GM23248 (cell line): ENCODE measurements at regions not wholly inside any gene's neighbourhood (a gene's known extent, or its start where the extent isn't known, plus 50 kb on each side); places are given as distances from the start of the nearest gene placed in this dataset.

Experiments
- DNase-seq: peaks from one replicate; pipeline ENCODE4 v3.0.0-alpha.2; 2015
- H2AFZ ChIP-seq: fragments of 200-600 bp; sonication (generic); 2 replicates; pipeline ENCODE4 v1.6.1; 2016; ENCODE audit warnings: antibody characterized with exemption
- H3F3A ChIP-seq: fragments of 200-600 bp; sonication (generic); 2 replicates; pipeline ENCODE4 v1.6.1; 2016; ENCODE audit warnings: mild to moderate bottlenecking, antibody characterized with exemption, mixed run types; ENCODE audit not compliant: insufficient read depth
- H3K27ac ChIP-seq: fragments of 200-600 bp; sonication (generic); 2 replicates; pipeline ENCODE4 v1.5.1; 2016; ENCODE audit warnings: mild to moderate bottlenecking
- H3K27me3 ChIP-seq: fragments of 200-600 bp; sonication (generic); replicated peaks from 2 replicates; pipeline ENCODE4 v1.6.1; 2016; ENCODE audit warnings: mild to moderate bottlenecking; ENCODE audit not compliant: insufficient read depth
- H3K36me3 ChIP-seq: fragments of 200-600 bp; sonication (generic); 2 replicates; pipeline ENCODE4 v1.6.1; 2016; ENCODE audit warnings: low read depth, mild to moderate bottlenecking
- H3K4me1 ChIP-seq: fragments of 200-600 bp; sonication (generic); 2 replicates; pipeline ENCODE4 v1.6.1; 2016; ENCODE audit warnings: mild to moderate bottlenecking; ENCODE audit not compliant: insufficient read depth
- H3K4me2 ChIP-seq: fragments of 200-600 bp; sonication (generic); one replicate; pipeline ENCODE4 v1.6.1; 2016; ENCODE audit warnings: mild to moderate bottlenecking; ENCODE audit not compliant: unreplicated experiment
- H3K4me3 ChIP-seq: fragments of 200-600 bp; sonication (generic); 2 replicates; pipeline ENCODE4 v1.5.1; 2016; ENCODE audit warnings: mild to moderate bottlenecking
- H3K79me2 ChIP-seq: fragments of 200-600 bp; sonication (generic); 2 replicates; pipeline ENCODE4 v1.6.1; 2016; ENCODE audit warnings: mild to moderate bottlenecking; ENCODE audit not compliant: insufficient read depth
- H3K9ac ChIP-seq: fragments of 200-600 bp; sonication (generic); 2 replicates; pipeline ENCODE4 v1.6.1; 2016; ENCODE audit warnings: mild to moderate bottlenecking
- H3K9me2 ChIP-seq: fragments of 200-600 bp; sonication (generic); 2 replicates; pipeline ENCODE4 v1.6.1; 2016; ENCODE audit warnings: mixed run types, mild to moderate bottlenecking, moderate library complexity; ENCODE audit not compliant: insufficient read depth
- H3K9me3 ChIP-seq: fragments of 200-600 bp; sonication (generic); one replicate; pipeline ENCODE4 v1.6.1; 2017; ENCODE audit warnings: low read depth
- H4K20me1 ChIP-seq: fragments of 200-600 bp; sonication (generic); 2 replicates; pipeline ENCODE4 v1.6.0; 2016; ENCODE audit not compliant: insufficient read depth
- EZH2 ChIP-seq: fragments of 200-600 bp; sonication (generic); IDR thresholded peaks from 2 replicates; pipeline ENCODE4 v1.6.1; 2018; ENCODE audit warnings: antibody characterized with exemption, mild to moderate bottlenecking; ENCODE audit not compliant: insufficient read depth, poor library complexity, severe bottlenecking
- EZH2phosphoT487 ChIP-seq: fragments of 200-600 bp; sonication (generic); IDR thresholded peaks from 2 replicates; pipeline ENCODE4 v1.6.1; 2018; ENCODE audit warnings: antibody characterized with exemption, moderate library complexity, mild to moderate bottlenecking, low read depth; ENCODE audit not compliant: insufficient read depth
- WGBS, 2 experiments: methylation state at CpG; one replicate each; pipeline ENCODE4 v1.1.6; 2015 to 2017; ENCODE audit warnings: low lambda C conversion rate in 2 of 2, low coverage in 1 of 2; ENCODE audit errors: missing lambda C conversion rate in 2 of 2; 5-methylcytosine and 5-hydroxymethylcytosine counted together
- in situ Hi-C: fragments of 300-500 bp; cut with MboI; formaldehyde crosslinking; loops from 2 replicates; pipeline ENCODE4 v1.15.0; 2020

DNA sequence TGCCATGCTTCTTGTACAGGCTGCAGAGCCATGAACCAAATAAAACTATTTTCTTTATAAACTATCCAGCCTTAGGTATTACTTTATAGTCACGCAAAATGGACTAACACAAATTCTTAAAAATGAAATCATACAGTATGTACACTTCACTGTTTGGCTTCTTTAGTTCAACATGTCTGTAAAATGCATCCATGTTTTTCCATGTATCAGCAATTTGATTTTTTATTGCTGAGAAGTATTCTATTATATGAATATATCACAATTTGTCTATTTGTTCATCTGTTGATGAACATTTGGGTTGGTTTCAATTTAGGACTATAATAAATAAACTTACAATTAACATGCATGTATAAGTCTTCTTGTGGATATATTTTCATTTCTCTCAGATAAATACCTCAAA lies 182.1 kb downstream of the SCG2 start:
- H3K4me1 ChIP-seq: peaks cover 14% of the 10 kb centered on the region
- in situ Hi-C loops: no loop called here
- no peaks in the 10 kb centered on the region for H3K36me3 ChIP-seq
- DNase-seq: no peak
- no peaks in the 10 kb centered on the region for H3K79me2 ChIP-seq
- no peak overlapping the region for H3K9ac ChIP-seq
- no peak overlapping the region for H2AFZ ChIP-seq
- no peaks in the 10 kb centered on the region for H4K20me1 ChIP-seq
- no peak overlapping the region for H3K27ac ChIP-seq
- H3K27me3 ChIP-seq: no peaks in the 10 kb centered on the region
- H3K9me2 ChIP-seq: no peaks in the 10 kb centered on the region
- H3F3A ChIP-seq: peaks cover 9% of the 10 kb centered on the region
- no peak for TF ChIP-seq EZH2
- TF ChIP-seq EZH2phosphoT487: no peak
- no peaks in the 10 kb centered on the region for H3K9me3 ChIP-seq
- H3K4me3 ChIP-seq: no peak overlapping the region
- WGBS, 2 experiments: 83 to 93% methylated on average over 1 of the region's 1 CpG
- H3K4me2 ChIP-seq: no peak overlapping the region

GRCh38 chr2:223431479-223431878 lies 170.7 kb downstream of the SCG2 start:
- Histone ChIP-seq H3K79me2 (no peaks in the 10 kb centered on the region), H3F3A (no peaks in the 10 kb centered on the region), H3K9ac (no peak overlapping the region), H3K9me3 (no peaks in the 10 kb centered on the region), H3K27me3 (no peaks in the 10 kb centered on the region), H3K9me2 (no peaks in the 10 kb centered on the region), H2AFZ (no peak overlapping the region), H3K27ac (no peak overlapping the region), H3K4me3 (no peak overlapping the region), H3K4me2 (no peak overlapping the region), H3K4me1 (no peaks in the 10 kb centered on the region), H3K36me3 (no peaks in the 10 kb centered on the region), H4K20me1 (no peaks in the 10 kb centered on the region)
- in situ Hi-C loops: no loop called here
- no peak for TF ChIP-seq EZH2phosphoT487
- no peak for TF ChIP-seq EZH2
- DNase-seq: no peak
- 7 to 11% methylated on average over 1 of the region's 1 CpG for WGBS, 2 experiments

GRCh38 chr2:223433461-223433860 lies 168.7 kb downstream of the SCG2 start:
- TF ChIP-seq EZH2phosphoT487 (no peak), EZH2 (no peak)
- 85 to 93% methylated on average over 5 of the region's 5 CpGs for WGBS, 2 experiments
- H3K27ac ChIP-seq: no peak overlapping the region

GRCh38 chr2:223437788-223438187 lies 164.4 kb downstream of the SCG2 start:
- H2AFZ ChIP-seq: no peak overlapping the region
- no peaks in the 10 kb centered on the region for H3K4me1 ChIP-seq
- H3K27ac ChIP-seq: no peak overlapping the region
- H3K4me2 ChIP-seq: no peak overlapping the region
- no peak overlapping the region for H3K9ac ChIP-seq
- no peaks in the 10 kb centered on the region for H3K79me2 ChIP-seq
- H3F3A ChIP-seq: no peaks in the 10 kb centered on the region
- H3K36me3 ChIP-seq: no peaks in the 10 kb centered on the region
- in situ Hi-C loops: no loop called here
- TF ChIP-seq EZH2 (no peak), EZH2phosphoT487 (no peak)
- H4K20me1 ChIP-seq: no peaks in the 10 kb centered on the region
- H3K9me2 ChIP-seq: no peaks in the 10 kb centered on the region
- H3K9me3 ChIP-seq: no peaks in the 10 kb centered on the region
- no peak for DNase-seq
- no peak overlapping the region for H3K4me3 ChIP-seq
- 61 to 67% methylated on average over 4 of the region's 4 CpGs for WGBS, 2 experiments
- H3K27me3 ChIP-seq: no peaks in the 10 kb centered on the region

More at GRCh38 chr2:223433461-223433860, 168.7 kb downstream of the SCG2 start:
- Histone ChIP-seq H3K4me2 (no peak overlapping the region), H3K9me2 (no peaks in the 10 kb centered on the region), H3K4me1 (no peaks in the 10 kb centered on the region), H3K79me2 (no peaks in the 10 kb centered on the region), H3K36me3 (no peaks in the 10 kb centered on the region), H3K9ac (no peak overlapping the region), H3K4me3 (no peak overlapping the region), H2AFZ (no peak overlapping the region), H3K9me3 (no peaks in the 10 kb centered on the region), H3F3A (no peaks in the 10 kb centered on the region), H3K27me3 (no peaks in the 10 kb centered on the region), H4K20me1 (no peaks in the 10 kb centered on the region)
- no peak for DNase-seq
- in situ Hi-C loops: no loop called here

- Histone ChIP-seq H3K9me2 (no peaks in the 10 kb centered on the region), H3K79me2 (no peaks in the 10 kb centered on the region), H4K20me1 (no peaks in the 10 kb centered on the region), H2AFZ (no peak overlapping the region), H3K27me3 (no peaks in the 10 kb centered on the region), H3K9ac (no peak overlapping the region), H3K4me3 (no peak overlapping the region), H3F3A (no peaks in the 10 kb centered on the region), H3K4me1 (no peaks in the 10 kb centered on the region), H3K9me3 (no peaks in the 10 kb centered on the region), H3K36me3 (no peaks in the 10 kb centered on the region), H3K4me2 (no peak overlapping the region), H3K27ac (no peak overlapping the region)
- 39 to 50% methylated on average over 1 of the region's 1 CpG for WGBS, 2 experiments
- TF ChIP-seq EZH2 (no peak), EZH2phosphoT487 (no peak)
- in situ Hi-C loops: no loop called here
- no peak for DNase-seq
Observed at GRCh38 chr2:223439184-223439583, 163.0 kb downstream of the SCG2 start.
